Fibroblast of lung (primary cell): ENCODE measurements at regions not wholly inside any gene's neighbourhood (a gene's known extent, or its start where the extent isn't known, plus 50 kb on each side); places are given as distances from the start of the nearest gene placed in this dataset.

Source experiments
- DNase-seq, 2 donors: peaks; one replicate each; pipeline versions ENCODE4 v3.0.0 to v3.0.0-alpha.2; 2010; ENCODE audit warnings: low read depth in 2 of 2
- H2AFZ ChIP-seq: 2 replicates; pipeline ENCODE4 v1.5.1; 2012; ENCODE audit warnings: low read length, control low read depth, inconsistent platforms
- H3K27ac ChIP-seq: 2 replicates; pipeline ENCODE4 v1.5.1; 2011; ENCODE audit warnings: low read length, control low read depth; ENCODE audit not compliant: insufficient read depth
- H3K27me3 ChIP-seq: 2 replicates; pipeline ENCODE4 v1.5.1; 2011; ENCODE audit warnings: mild to moderate bottlenecking, low read length; ENCODE audit not compliant: control insufficient read depth, insufficient read depth
- H3K36me3 ChIP-seq: 2 replicates; pipeline ENCODE4 v1.5.1; 2011; ENCODE audit warnings: low read length; ENCODE audit not compliant: control insufficient read depth, insufficient read depth
- H3K4me1 ChIP-seq: 2 replicates; pipeline ENCODE4 v1.5.1; 2011; ENCODE audit warnings: low read length; ENCODE audit not compliant: control insufficient read depth, insufficient read depth; ENCODE audit errors: extremely low read depth
- H3K4me2 ChIP-seq: 2 replicates; pipeline ENCODE4 v1.5.1; 2011; ENCODE audit warnings: low read length, control low read depth; ENCODE audit not compliant: insufficient read depth; ENCODE audit errors: extremely low read depth
- H3K4me3 ChIP-seq, 4 experiments: fragments of 200-600 bp in 1 of 4; sonication (generic) in 1 of 4; replicated peaks in 1 of 4; 2 replicates each; pipeline ENCODE4 v1.5.1; 2011 to 2016; ENCODE audit warnings: low read length in 4 of 4, low read depth in 3 of 4, mild to moderate bottlenecking in 3 of 4, control low read depth in 2 of 4, inconsistent platforms in 1 of 4, mixed read lengths in 1 of 4; ENCODE audit not compliant: insufficient read depth in 1 of 4; ENCODE audit errors: control extremely low read depth in 1 of 4
- H3K79me2 ChIP-seq: 2 replicates; pipeline ENCODE4 v1.5.1; 2012; ENCODE audit warnings: mild to moderate bottlenecking, low read length, inconsistent platforms; ENCODE audit not compliant: control insufficient read depth, insufficient read depth
- H3K9ac ChIP-seq: 2 replicates; pipeline ENCODE4 v1.5.1; 2011; ENCODE audit warnings: mild to moderate bottlenecking, low read length, control low read depth; ENCODE audit not compliant: insufficient read depth
- H3K9me3 ChIP-seq: 2 replicates; pipeline ENCODE4 v1.5.1; 2012; ENCODE audit warnings: low read depth, low read length; ENCODE audit not compliant: control insufficient read depth, insufficient read depth
- H4K20me1 ChIP-seq: 2 replicates; pipeline ENCODE4 v1.5.1; 2011; ENCODE audit warnings: low read length; ENCODE audit not compliant: control insufficient read depth, insufficient read depth; ENCODE audit errors: extremely low read depth
- EZH2 ChIP-seq: IDR thresholded peaks from 2 replicates; pipeline ENCODE4 v1.5.1; 2012; ENCODE audit warnings: low read length, control low read depth, mild to moderate bottlenecking; ENCODE audit errors: missing control alignments
- TF ChIP-seq, protein P1 (sequence below), 2 donors: IDR thresholded peaks in 1 of 2; conservative IDR thresholded peaks in 1 of 2; 1 replicate in 1 of 2; 2 replicates in 1 of 2; pipeline ENCODE4 v1.5.1; 2011 to 2012; ENCODE audit warnings: low read length in 2 of 2, control low read depth in 1 of 2, inconsistent platforms in 1 of 2, low read depth in 1 of 2, mild to moderate bottlenecking in 1 of 2

- Histone ChIP-seq H3K4me2 (no peak overlapping the region), H3K4me3 (no peak overlapping the region), H3K9ac (no peak overlapping the region), H3K36me3 (no peaks in the 10 kb centered on the region), H4K20me1 (no peaks in the 10 kb centered on the region), H3K27ac (no peak overlapping the region), H3K9me3 (no peaks in the 10 kb centered on the region), H3K79me2 (peaks cover 2% of the 10 kb centered on the region), H3K4me1 (peaks cover 2% of the 10 kb centered on the region), H3K27me3 (no peaks in the 10 kb centered on the region), H2AFZ (no peak overlapping the region)
- TF ChIP-seq, protein P1, sequence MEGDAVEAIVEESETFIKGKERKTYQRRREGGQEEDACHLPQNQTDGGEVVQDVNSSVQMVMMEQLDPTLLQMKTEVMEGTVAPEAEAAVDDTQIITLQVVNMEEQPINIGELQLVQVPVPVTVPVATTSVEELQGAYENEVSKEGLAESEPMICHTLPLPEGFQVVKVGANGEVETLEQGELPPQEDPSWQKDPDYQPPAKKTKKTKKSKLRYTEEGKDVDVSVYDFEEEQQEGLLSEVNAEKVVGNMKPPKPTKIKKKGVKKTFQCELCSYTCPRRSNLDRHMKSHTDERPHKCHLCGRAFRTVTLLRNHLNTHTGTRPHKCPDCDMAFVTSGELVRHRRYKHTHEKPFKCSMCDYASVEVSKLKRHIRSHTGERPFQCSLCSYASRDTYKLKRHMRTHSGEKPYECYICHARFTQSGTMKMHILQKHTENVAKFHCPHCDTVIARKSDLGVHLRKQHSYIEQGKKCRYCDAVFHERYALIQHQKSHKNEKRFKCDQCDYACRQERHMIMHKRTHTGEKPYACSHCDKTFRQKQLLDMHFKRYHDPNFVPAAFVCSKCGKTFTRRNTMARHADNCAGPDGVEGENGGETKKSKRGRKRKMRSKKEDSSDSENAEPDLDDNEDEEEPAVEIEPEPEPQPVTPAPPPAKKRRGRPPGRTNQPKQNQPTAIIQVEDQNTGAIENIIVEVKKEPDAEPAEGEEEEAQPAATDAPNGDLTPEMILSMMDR (conservative IDR thresholded peaks at IDR 0.05 in 1 of 2, IDR thresholded peaks at IDR 0.05 in 1 of 2; ENCODE audit: low read depth in 1 of 2, low read length in 2 of 2), result no peak
- TF ChIP-seq EZH2, result no peak
- no peak for DNase-seq
These were observed 105.0 kb upstream of the DPYD start for GRCh38 chr1:98025858-98026257.

DNA sequence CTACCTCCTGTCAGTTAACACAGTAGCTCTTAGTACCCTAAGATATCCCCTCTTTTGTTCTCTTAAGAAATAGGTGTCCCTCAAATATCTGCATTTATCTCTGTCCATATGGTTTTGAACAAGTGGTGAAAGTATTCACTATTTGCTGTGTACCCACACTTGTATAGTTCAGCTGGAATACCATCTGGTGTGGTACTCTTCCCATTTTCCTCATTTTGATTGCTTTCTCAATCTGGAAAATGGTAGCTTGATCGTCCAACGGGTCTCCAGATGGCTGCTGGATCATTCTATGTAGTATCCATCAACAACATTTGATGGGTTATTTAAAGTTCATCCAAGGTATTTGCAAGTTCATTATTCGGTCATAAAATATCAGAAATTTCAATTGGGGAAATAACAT, 100.3 kb upstream of the DPYD start:
- H3K36me3 ChIP-seq, result no peaks in the 10 kb centered on the region
- no peak overlapping the region for H2AFZ ChIP-seq
- no peaks in the 10 kb centered on the region for H3K9me3 ChIP-seq
- no peaks in the 10 kb centered on the region for H4K20me1 ChIP-seq
- H3K79me2 ChIP-seq, result no peaks in the 10 kb centered on the region
- TF ChIP-seq EZH2, result no peak
- TF ChIP-seq, protein P1 (conservative IDR thresholded peaks at IDR 0.05 in 1 of 2, IDR thresholded peaks at IDR 0.05 in 1 of 2; ENCODE audit: low read depth in 1 of 2, low read length in 2 of 2), result no peak
- no peak overlapping the region for H3K4me2 ChIP-seq
- H3K4me1 ChIP-seq, result no peaks in the 10 kb centered on the region
- H3K27ac ChIP-seq, result no peak overlapping the region
- H3K4me3 ChIP-seq, result no peak overlapping the region
- H3K9ac ChIP-seq, result no peak overlapping the region
- H3K27me3 ChIP-seq, result no peaks in the 10 kb centered on the region
- no peak for DNase-seq

DNA sequence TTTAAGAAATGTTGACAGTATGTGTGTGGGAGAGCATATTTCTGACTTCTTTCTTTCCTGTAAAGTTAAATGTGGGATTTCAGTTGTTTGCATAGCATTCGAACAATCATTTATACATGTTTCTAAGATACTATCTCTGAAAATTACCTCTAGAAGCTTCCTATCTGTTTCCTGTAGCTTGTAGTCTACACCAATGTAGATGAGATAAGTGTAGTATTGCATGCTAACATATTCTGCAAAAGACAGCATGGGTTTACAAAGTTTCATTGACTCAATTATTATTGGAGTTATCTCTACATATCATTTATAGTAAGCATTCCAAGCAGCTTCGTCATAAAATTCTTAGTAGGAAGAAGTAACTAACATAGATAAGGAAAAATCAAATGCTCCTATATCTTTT, 98.9 kb upstream of the DPYD start:
- no peaks in the 10 kb centered on the region for H3K36me3 ChIP-seq
- no peaks in the 10 kb centered on the region for H3K9me3 ChIP-seq
- H2AFZ ChIP-seq, result no peak overlapping the region
- H3K79me2 ChIP-seq, result no peaks in the 10 kb centered on the region
- H3K9ac ChIP-seq, result no peak overlapping the region
- H4K20me1 ChIP-seq, result no peaks in the 10 kb centered on the region
- no peak for DNase-seq
- H3K4me2 ChIP-seq, result no peak overlapping the region
- no peak overlapping the region for H3K4me3 ChIP-seq
- no peak for TF ChIP-seq EZH2
- TF ChIP-seq, protein P1 (conservative IDR thresholded peaks at IDR 0.05 in 1 of 2, IDR thresholded peaks at IDR 0.05 in 1 of 2; ENCODE audit: low read depth in 1 of 2, low read length in 2 of 2), result no peak
- no peak overlapping the region for H3K27ac ChIP-seq
- H3K4me1 ChIP-seq, result no peaks in the 10 kb centered on the region
- H3K27me3 ChIP-seq, result no peaks in the 10 kb centered on the region
